Tibial artery (tissue), 4 donors: ENCODE measurements at regions not wholly inside any gene's neighbourhood (a gene's known extent, or its start where the extent isn't known, plus 50 kb on each side); places are given as distances from the start of the nearest gene placed in this dataset.
"Not testable (repeated sequence)": the region's sequence is repeated elsewhere in the genome, so short reads cannot be mapped to it uniquely, and the experiment has no call there.

Experiments used
- DNase-seq, 2 donors: peaks; one replicate each; pipeline ENCODE4 v3.0.0-alpha.2; 2019
- H3K27ac ChIP-seq, 2 donors: fragments of 200-600 bp; sonication (generic) in 1 of 2; 1 replicate in 1 of 2; 2 replicates in 1 of 2; pipeline ENCODE4 v1.5.1; 2018 to 2019; ENCODE audit warnings: mild to moderate bottlenecking in 1 of 2
- H3K27me3 ChIP-seq, 2 donors: fragments of 200-600 bp; sonication (generic) in 1 of 2; one replicate each; pipeline versions ENCODE4 v1.5.1 to v1.6.0; 2016 to 2019
- H3K36me3 ChIP-seq, 3 donors: fragments of 200-600 bp; sonication (generic) in 2 of 3; one replicate each; pipeline ENCODE4 v1.5.1; 2016 to 2019; ENCODE audit warnings: mild to moderate bottlenecking in 2 of 3
- H3K4me1 ChIP-seq, 4 donors: fragments of 200-600 bp; sonication (generic) in 2 of 4; 1 replicate in 3 of 4; 2 replicates in 1 of 4; pipeline ENCODE4 v1.5.1; 2016 to 2019
- H3K4me3 ChIP-seq, 2 donors: fragments of 200-600 bp; sonication (generic) in 1 of 2; 1 replicate in 1 of 2; 2 replicates in 1 of 2; pipeline ENCODE4 v1.5.1; 2018 to 2019; ENCODE audit warnings: mild to moderate bottlenecking in 2 of 2
- H3K9me3 ChIP-seq, 3 donors: fragments of 200-600 bp; sonication (generic) in 1 of 3; one replicate each; pipeline ENCODE4 v1.5.1; 2016 to 2019
- intact Hi-C: fragments of 100-400 bp; cut with DNase I; formaldehyde crosslinking; loops from one replicate; pipeline ENCODE4 v1.15.0; 2023; ENCODE audit warnings: low total_unique reads
- TF ChIP-seq, protein P1 (sequence below), 2 experiments: fragments of 200-600 bp in 1 of 2; fragments of 450-650 bp in 1 of 2; IDR thresholded peaks; one replicate each; pipeline ENCODE4 v1.5.1; 2017 to 2019; ENCODE audit warnings: antibody characterized with exemption in 2 of 2, mild to moderate bottlenecking in 1 of 2, moderate library complexity in 1 of 2

- intact Hi-C loops, result no loop called here
- Histone ChIP-seq H3K9me3 (peaks cover 0 to 11% (median 10%) of the 10 kb centered on the region in 3 donors), H3K4me3 (no peak overlapping the region), H3K36me3 (no peaks in the 10 kb centered on the region), H3K27ac (no peak overlapping the region), H3K27me3 (no peaks in the 10 kb centered on the region), H3K4me1 (no peaks in the 10 kb centered on the region)
- no peak for DNase-seq
- TF ChIP-seq, protein P1, sequence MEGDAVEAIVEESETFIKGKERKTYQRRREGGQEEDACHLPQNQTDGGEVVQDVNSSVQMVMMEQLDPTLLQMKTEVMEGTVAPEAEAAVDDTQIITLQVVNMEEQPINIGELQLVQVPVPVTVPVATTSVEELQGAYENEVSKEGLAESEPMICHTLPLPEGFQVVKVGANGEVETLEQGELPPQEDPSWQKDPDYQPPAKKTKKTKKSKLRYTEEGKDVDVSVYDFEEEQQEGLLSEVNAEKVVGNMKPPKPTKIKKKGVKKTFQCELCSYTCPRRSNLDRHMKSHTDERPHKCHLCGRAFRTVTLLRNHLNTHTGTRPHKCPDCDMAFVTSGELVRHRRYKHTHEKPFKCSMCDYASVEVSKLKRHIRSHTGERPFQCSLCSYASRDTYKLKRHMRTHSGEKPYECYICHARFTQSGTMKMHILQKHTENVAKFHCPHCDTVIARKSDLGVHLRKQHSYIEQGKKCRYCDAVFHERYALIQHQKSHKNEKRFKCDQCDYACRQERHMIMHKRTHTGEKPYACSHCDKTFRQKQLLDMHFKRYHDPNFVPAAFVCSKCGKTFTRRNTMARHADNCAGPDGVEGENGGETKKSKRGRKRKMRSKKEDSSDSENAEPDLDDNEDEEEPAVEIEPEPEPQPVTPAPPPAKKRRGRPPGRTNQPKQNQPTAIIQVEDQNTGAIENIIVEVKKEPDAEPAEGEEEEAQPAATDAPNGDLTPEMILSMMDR (IDR thresholded peaks at IDR 0.05), result no peak
These were observed 513.0 kb upstream of the ADGRB3 start for GRCh38 chr6:68122032-68122431.

GRCh38 chr6:68120954-68121353, 514.1 kb upstream of the ADGRB3 start:
- intact Hi-C loops, result not testable (repeated sequence)

DNA sequence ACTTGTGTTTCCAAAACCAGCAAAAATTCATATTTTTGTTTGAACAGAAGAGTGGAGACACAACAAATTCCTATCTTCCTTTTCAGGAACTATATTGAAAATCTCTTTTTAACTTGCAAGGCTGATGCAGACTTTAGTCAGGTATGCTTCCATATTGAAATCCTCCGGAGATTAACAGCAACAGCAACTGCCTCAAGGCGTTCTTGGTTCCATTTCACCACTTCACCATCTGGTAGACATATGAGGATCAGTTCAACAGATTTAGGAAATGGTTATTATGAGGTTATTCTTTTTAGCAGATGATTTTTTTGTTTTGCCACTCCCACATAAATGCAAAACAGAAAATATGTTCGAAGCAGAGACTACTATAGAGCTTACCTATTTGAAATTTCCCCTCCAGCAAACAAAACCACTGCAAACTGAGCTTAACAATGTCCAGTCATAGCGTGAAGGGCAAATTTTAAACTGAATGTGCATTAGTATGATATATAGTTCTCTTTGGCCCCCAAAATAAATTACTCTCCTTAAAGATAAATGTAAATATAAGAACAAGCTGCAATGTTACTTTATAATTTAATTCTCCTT, 520.5 kb upstream of the ADGRB3 start:
- no peaks in the 10 kb centered on the region for H3K27me3 ChIP-seq
- DNase-seq, result no peak
- intact Hi-C loops, result no loop called here

More at GRCh38 chr6:68120954-68121353, 514.1 kb upstream of the ADGRB3 start:
- H3K27me3 ChIP-seq, H3K4me1 ChIP-seq, H3K27ac ChIP-seq, H3K36me3 ChIP-seq, DNase-seq, H3K4me3 ChIP-seq: not testable (repeated sequence)
- H3K9me3 ChIP-seq, result peaks cover 0 to 11% (median 10%) of the 10 kb centered on the region in 3 donors

DNA sequence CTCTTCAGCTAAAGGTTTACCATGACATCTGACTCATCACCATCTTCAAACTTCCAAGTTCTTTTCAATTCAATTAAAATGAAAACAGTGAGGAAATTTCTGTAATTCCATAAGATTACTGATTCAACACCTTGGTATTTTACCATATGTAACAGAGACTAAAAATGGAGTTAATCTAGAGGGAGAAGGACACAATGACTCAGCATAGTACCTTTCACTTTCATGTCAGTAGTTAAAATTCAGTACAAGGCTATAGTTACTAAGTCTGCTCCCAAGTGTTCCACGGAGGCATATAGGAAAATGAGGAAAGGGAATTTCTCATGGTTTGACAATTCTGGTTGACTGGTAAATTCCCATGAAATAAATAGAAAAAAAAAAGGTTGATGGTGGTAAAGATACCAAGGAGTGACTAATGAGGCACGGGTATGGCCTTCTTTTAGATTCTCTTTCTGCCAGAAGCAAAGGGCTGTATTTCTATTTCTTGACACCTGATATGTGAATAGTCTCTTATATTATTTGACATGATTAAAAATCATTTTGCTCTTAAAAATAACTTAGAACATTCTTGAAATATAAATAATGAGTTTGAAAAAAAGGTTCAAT, 526.7 kb upstream of the ADGRB3 start:
- Histone ChIP-seq H3K4me3 (no peak overlapping the region), H3K4me1 (no peaks in the 10 kb centered on the region), H3K9me3 (no peaks in the 10 kb centered on the region), H3K36me3 (no peaks in the 10 kb centered on the region), H3K27ac (no peak overlapping the region), H3K27me3 (no peaks in the 10 kb centered on the region)
- TF ChIP-seq, protein P1 (IDR thresholded peaks at IDR 0.05), result no peak
- DNase-seq, result no peak
- intact Hi-C loops, result no loop called here

More for the DNA sequence above, 520.5 kb upstream of the ADGRB3 start:
- Histone ChIP-seq H3K27ac (no peak overlapping the region), H3K36me3 (no peaks in the 10 kb centered on the region), H3K4me3 (no peak overlapping the region), H3K4me1 (no peaks in the 10 kb centered on the region), H3K9me3 (no peaks in the 10 kb centered on the region)
- TF ChIP-seq, protein P1 (IDR thresholded peaks at IDR 0.05), result no peak

DNA sequence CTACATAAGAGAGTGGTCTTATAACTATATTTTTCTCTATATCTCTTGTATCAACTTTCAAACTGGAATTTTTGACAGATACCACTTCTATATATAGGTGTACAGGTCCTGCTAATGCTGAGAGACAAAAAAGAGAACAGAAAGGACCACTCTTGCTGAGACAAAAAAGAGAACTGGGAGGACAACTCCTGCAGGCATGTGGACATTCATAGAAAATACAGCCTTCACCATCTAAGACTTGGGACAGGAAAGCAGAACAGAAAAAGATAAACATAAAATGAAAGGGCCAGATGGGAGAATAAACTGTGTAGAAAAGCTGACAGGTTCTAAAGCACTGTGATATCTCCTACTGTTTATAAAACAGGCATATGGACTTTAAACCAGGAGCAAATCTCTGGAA, 541.0 kb upstream of the ADGRB3 start:
- intact Hi-C loops, result no loop called here
- no peak overlapping the region for H3K27ac ChIP-seq
- TF ChIP-seq, protein P1 (IDR thresholded peaks at IDR 0.05), result no peak
- DNase-seq, result no peak
- no peaks in the 10 kb centered on the region for H3K36me3 ChIP-seq
- no peak overlapping the region for H3K4me3 ChIP-seq
- no peaks in the 10 kb centered on the region for H3K4me1 ChIP-seq
- no peaks in the 10 kb centered on the region for H3K27me3 ChIP-seq
- no peaks in the 10 kb centered on the region for H3K9me3 ChIP-seq

DNA sequence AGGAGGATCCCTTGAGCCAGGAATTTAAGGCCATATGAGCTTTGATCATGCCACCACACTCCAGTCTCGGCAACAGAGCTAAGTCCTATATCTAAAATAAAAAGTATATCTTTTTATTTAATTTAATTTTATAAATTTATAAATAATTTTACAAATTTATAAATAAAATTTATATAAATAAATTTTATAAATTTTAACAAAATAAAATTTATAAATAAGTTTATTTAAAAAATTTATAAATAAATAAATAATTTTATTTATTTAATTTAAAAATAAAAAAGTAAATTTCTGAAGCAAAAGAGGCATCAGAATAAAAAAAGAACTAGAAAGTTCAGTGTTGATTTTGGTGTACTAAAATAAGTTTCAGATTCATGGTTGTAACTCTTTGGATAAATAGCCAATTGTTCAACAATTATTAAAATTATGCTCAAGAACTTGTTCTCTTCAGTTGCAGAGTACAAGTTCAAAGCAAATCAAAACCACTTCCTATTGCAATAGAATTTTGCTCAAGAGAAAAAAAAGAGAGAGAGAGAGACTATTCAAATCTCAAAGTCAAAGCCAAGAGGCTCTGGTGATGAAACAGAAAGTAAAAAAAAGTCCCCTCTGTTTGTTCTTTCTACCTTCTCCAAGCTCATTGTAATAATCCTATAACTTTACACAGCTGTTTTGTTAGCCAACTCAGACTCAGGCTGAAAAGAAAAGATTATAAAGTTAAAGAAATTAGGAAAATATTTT, 547.5 kb upstream of the ADGRB3 start:
- Histone ChIP-seq H3K4me1 (no peaks in the 10 kb centered on the region), H3K9me3 (no peaks in the 10 kb centered on the region), H3K27me3 (no peaks in the 10 kb centered on the region), H3K36me3 (no peaks in the 10 kb centered on the region), H3K4me3 (no peak overlapping the region), H3K27ac (no peak overlapping the region)
- TF ChIP-seq, protein P1 (IDR thresholded peaks at IDR 0.05), result no peak
- no peak for DNase-seq
- intact Hi-C loops, result no loop called here
